GM19397 (cell line): ENCODE measurements at regions not wholly inside any gene's neighbourhood (a gene's known extent, or its start where the extent isn't known, plus 50 kb on each side); places are given as distances from the start of the nearest gene placed in this dataset.
"Not testable (repeated sequence)": the region's sequence is repeated elsewhere in the genome, so short reads cannot be mapped to it uniquely, and the experiment has no call there.

Source experiments
- ATAC-seq: cut with Tn5 transposase; IDR thresholded peaks from one replicate; pipeline ENCODE4 v1.9.1; 2021; ENCODE audit warnings: mild to moderate bottlenecking, moderate library complexity; ENCODE audit not compliant: unreplicated experiment

- ATAC-seq, result no peak
Measured at GRCh38 chr5:166679331-166679730, 1612.1 kb upstream of the WWC1 start.

DNA sequence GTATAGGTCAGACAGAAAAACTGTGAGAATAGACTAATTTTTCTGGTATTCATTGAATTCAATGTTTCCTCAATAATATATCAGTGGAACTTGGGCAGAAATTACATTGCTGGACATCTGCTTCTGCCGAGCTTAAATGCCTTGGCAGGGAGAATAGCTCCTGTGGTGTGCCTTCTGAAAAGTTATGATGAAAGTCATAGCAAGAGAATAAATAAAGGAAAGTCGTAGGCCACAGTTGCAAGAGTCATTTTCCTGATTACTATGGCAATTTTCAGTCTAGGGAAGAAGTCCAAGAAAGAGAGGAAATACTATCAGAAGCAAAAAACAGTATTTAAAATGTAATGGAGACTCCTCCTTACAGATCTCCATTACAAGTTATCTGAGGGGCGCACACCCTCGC is 1596.1 kb upstream of the WWC1 start:
- no peak for ATAC-seq

GRCh38 chr5:166708291-166708690 is 1583.2 kb upstream of the WWC1 start:
- no peak for ATAC-seq

GRCh38 chr5:166709691-166710090 is 1581.8 kb upstream of the WWC1 start:
- ATAC-seq, result no peak

GRCh38 chr5:166710271-166710670 is 1581.2 kb upstream of the WWC1 start:
- no peak for ATAC-seq

DNA sequence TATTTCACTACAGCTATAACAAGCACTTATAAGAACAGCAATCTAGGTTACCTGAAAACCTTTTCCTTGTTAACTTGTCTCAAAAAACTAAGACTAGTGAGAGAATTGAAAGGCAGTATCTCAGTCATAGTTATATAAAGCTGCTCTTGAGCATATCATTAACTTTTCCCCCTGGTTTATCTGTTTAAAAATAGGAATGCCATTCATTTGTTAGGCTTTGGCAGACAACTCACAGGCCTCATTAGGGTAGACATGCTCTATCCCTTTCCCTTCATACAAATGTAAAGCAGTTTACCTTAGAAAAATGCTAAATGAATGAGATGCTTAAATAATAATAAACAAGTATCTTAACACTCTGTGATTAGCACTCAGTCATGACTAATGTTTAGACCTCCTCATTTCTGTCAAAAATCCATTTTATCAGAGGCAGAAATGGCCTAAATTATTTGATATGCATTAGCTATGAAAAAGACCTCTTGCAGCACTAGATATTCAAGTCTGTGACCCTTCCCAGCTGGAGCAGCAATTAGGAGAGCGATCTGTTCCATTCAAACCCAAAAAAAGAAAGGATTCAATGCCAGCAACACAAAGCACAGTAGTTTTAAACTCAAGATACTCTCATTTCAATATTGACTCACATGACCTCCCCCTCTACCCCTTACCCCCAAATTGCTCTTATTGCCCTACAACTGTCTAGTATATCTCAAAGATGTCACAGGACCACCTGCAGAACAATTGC is 1578.8 kb upstream of the WWC1 start:
- ATAC-seq, result no peak

DNA sequence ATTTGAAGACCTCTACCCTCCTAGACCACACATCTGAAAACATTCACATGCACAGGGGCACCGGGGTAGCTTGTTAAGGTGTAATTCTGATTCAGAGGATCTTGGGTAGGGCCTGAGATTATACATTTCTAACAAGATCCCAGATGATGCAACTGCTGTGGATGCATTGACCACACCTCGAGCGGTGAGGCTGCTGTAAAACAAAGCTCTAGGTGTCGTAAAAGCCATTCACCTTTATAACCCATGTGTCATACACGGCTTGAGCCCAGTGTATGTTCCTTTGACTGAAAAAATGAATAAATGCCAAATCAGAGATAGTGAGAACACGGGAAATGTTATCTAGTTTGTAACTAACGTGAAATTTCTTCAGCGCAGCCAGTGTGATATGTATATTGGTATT is 1578.2 kb upstream of the WWC1 start:
- no peak for ATAC-seq

GRCh38 chr5:166716856-166717492 is 1574.5 kb upstream of the WWC1 start:
- no peak for ATAC-seq

DNA sequence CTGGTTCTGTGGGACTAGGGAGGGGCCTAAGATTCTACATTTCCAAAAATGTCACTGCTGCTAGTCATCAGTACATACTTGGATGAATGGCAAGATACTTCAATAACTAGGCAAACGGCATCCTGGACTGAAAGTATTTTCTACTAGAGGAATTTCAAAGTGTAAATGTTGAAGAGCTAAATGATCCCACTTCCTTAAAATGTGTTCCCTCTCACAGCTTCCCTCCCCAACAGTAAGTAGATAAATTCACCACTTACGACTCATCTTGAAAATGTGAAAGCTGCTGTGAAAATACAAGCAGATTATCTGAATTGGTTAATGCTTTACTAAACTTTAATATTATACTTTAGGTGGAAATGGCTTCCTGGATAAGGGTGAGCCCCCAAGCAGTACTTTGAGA is 1571.5 kb upstream of the WWC1 start:
- ATAC-seq, result no peak

GRCh38 chr5:166722939-166723338 is 1568.5 kb upstream of the WWC1 start:
- ATAC-seq, result no peak

DNA sequence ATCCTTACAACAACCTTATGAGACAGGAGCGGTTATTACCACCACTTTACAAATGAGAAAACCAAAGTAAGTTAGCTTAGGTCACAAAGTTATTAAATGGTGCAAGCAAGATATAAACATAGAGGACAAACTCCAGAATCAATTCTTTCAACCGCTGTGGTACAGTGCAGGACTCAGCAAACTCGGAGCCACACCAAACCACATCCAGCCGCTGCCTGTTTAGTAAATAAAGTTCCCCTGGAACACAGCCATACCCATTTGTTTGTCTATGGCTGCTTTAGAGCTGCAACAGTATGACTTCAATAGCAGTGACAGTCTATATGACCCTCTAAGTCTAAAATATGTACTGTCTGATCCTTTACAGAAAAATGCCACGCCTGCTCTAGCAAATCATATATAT is 1567.2 kb upstream of the WWC1 start:
- no peak for ATAC-seq

GRCh38 chr5:166725593-166725992 is 1565.9 kb upstream of the WWC1 start:
- no peak for ATAC-seq

- no peak for ATAC-seq
Measured at GRCh38 chr5:166726406-166726805, 1565.0 kb upstream of the WWC1 start.

DNA sequence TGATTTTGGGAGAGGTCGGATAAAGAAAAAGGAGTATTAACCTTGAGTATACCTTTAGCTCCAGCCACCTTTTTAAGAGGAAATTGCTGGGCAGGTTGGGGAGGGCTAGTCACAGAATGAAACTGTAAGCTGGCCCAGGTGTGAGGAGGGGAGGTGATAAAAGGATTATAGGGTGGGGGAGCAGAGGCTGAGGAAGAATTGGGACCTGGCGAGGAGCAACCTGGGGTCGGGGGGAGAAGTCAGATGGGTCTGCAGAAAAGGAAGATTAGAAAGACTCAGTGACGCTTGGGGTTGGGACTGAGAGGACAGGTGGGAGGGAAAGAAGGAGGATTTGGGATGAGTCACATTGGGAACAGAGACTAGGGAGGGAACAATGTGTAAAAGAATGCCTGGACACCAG is 1548.5 kb upstream of the WWC1 start:
- ATAC-seq, result not testable (repeated sequence)

DNA sequence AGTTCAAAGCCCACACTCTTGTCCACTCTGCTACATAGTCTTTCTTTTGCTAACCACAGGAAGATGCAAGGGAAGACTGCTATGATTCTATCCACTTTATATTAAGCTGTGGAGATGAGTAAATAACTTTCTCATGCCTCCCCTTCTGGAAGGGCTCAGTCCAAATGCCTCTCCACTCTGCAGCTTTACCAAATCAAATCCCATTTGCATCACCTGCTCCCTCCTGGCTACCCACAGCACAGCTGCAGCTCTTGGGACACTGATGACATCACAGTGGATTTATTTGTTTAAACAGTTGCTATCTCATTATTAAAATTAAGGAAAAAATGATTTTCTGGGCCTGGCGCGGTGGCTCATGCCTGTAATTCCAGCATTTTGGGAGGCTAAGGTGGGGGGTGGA is 1544.9 kb upstream of the WWC1 start:
- no peak for ATAC-seq

DNA sequence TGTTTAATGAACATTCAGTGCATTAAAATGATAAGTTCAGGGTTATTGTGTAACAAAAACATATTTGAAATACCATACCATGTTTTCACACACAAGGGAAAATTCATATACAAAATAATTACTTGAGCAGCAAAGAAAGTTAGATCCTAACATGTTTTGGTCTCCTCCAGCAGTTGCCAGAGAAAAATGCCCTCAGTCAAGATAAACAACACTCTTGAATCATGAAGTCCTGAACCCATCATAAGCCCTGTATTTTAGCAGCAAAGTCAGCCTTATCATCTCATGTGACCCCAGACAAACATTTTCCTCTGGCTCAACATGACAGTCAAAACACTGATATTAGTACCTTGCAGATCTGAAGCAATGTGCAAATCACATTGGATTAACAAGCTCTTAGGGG is 1541.1 kb upstream of the WWC1 start:
- ATAC-seq, result no peak

DNA sequence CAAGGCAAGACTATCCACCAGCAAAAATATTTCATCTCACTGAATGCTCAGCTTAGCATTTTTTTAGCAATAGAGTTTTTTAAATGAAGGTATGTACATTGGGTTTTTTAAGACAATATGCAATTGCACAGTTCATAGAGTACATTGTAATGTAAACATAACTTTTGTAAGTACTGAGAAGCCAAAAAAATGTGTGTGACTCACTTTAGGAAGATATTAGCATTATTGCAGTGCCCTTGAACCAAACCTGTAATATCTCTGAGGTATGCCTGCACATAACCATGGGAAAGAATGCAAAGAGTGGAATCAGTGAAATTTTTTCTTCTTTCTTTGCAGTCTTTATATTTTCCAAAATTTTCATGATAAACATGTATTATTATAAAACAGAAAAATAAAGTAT is 1533.3 kb upstream of the WWC1 start:
- no peak for ATAC-seq

- no peak for ATAC-seq
Measured at GRCh38 chr5:166767858-166768257, 1523.6 kb upstream of the WWC1 start.

DNA sequence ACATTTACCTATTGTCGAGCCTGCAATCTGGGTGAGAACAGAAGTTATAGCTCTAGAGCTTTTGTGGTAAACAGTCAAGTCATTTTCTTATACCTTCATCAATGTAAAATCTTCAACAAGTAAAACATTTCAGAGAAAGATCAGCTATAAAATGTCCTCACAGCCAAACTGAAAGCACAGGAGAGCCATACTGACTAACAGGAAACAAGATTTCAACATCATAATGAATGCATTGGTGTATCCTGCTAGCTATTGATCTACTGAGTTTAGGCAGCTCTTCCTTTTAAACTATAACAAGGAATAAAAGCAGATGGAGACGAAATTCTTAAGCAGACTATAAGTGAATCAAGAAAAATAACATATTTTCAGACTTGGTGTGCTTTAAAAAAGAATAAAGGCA is 1522.9 kb upstream of the WWC1 start:
- ATAC-seq, result no peak

- no peak for ATAC-seq
Measured at GRCh38 chr5:166772770-166773169, 1518.7 kb upstream of the WWC1 start.

DNA sequence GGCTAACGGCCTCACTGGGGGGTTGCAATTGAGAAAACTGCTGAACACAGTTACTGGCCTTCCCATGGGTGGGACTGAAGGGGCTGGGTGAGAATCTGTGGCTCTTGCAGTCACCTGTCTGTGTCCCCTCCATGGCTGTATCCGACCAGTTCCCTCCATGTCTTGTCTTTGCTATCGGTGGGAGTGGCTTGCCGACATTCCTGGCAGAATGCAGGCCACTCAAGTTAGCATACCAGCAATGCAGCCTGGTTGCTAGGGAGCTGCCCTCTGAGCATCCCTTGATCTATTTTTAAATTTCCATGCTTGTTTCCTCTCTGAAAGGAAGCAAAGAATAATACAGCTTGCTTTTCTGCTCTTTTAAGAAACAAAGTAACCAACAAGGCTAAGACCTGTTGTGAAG is 1509.7 kb upstream of the WWC1 start:
- no peak for ATAC-seq

DNA sequence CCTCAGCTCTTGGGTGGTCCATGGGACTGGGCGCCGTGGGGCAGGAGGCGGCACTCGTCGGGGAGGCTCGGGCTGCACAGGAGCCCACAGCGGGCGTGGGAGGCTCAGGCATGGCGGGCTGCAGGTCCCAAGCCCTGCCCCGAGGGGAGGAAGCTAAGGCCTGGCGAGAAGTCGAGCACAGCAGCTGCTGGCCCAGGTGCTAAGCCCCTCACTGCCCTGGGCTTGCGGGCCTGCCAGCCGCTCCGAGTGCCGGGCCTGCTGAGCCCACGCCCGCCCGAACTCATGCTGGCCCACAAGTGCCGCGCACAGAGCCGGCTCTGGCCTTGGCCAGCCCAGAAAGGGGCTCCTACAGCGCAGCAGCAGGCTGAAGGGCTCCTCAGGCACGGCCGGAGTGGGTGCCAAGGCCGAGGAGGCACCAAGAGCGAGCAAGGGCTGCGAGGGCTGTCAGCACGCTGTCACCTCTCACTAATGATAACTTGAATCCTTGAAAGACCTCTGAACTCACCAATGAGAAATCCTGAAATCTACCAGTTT is 1506.8 kb upstream of the WWC1 start:
- ATAC-seq, result no peak

GRCh38 chr5:166786178-166786577 is 1505.3 kb upstream of the WWC1 start:
- ATAC-seq, result no peak
